ENCODE measurements at regions not wholly inside any gene's neighbourhood (a gene's known extent, or its start where the extent isn't known, plus 50 kb on each side); places are given as distances from the start of the nearest gene placed in this dataset.

DNA sequence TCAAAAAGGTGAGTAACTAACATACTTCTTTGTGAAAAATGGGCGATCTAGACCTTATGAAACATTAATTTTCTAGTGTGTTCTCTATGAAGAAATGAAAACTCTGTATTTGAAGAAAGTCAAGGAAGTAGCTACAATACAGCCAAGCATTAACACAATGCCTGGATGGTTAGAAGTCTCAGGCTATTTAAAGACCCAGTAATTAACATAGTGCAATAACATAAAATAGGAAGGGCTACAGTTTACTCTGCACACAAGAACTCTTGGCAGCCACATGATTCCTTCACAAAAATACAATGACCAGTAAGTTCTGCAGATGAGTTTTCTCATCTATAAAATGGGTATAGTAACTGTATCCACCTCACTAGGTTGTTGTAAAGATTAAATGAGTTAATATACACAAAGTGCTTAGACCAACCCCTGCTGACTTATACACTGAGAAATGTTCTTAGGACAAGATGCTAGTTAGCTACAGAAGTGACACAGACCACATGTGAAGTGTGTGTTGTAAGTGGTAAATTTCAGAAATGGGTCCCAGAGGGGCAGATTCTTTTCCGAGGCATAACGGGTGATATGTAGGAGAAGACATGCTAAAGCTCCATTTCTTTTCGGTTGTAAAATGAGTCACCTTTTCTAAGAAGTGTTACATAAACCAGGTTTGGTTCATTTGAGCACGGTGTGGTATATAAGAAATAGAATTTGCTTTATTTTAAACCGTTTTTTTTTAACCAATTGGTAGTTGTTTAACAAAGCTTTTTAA is 61.8 kb downstream of the CXCR4 start:
- no peak overlapping the region for H3K27ac ChIP-seq (ENCODE audit: low read depth, low read length)
- peaks cover 83% of the 10 kb centered on the region for H3K4me1 ChIP-seq (ENCODE audit: control insufficient read depth, low read length)

DNA sequence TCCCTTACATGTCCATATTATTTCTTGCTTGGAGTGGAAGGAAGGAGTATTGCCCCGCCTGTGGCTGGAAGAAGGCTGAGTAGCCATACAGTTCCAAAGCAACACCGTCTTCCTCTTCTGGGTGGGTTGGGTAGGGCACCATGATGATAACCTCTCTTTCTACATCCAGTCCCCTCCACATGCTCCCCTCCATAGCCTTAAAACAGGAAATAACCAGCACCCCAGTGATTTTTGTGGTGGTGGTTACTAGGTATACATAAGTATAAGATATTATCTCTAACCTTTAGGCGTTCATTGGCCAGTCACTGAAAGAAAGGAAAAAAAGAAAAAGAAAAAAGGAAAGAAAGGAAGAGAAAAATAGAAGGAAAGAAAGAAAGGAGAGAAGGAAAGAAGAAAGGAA is 63.1 kb downstream of the CXCR4 start:
- TF ChIP-seq, protein P1, sequence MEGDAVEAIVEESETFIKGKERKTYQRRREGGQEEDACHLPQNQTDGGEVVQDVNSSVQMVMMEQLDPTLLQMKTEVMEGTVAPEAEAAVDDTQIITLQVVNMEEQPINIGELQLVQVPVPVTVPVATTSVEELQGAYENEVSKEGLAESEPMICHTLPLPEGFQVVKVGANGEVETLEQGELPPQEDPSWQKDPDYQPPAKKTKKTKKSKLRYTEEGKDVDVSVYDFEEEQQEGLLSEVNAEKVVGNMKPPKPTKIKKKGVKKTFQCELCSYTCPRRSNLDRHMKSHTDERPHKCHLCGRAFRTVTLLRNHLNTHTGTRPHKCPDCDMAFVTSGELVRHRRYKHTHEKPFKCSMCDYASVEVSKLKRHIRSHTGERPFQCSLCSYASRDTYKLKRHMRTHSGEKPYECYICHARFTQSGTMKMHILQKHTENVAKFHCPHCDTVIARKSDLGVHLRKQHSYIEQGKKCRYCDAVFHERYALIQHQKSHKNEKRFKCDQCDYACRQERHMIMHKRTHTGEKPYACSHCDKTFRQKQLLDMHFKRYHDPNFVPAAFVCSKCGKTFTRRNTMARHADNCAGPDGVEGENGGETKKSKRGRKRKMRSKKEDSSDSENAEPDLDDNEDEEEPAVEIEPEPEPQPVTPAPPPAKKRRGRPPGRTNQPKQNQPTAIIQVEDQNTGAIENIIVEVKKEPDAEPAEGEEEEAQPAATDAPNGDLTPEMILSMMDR (IDR thresholded peaks at IDR 0.05; ENCODE audit: low read depth, low read length, poor library complexity, severe bottlenecking): no peak
- TF ChIP-seq EZH2phosphoT487 (IDR thresholded peaks at IDR 0.05; ENCODE audit: borderline replicate concordance, low read length): no peak
- H3K36me3 ChIP-seq (ENCODE audit: control insufficient read depth, low read length): no peaks in the 10 kb centered on the region
- H4K20me1 ChIP-seq (ENCODE audit: control insufficient read depth, insufficient read depth, low read depth, low read length): no peaks in the 10 kb centered on the region
- peaks cover 78% of the 10 kb centered on the region for H3K4me1 ChIP-seq (ENCODE audit: control insufficient read depth, low read length)
- H3K79me2 ChIP-seq (ENCODE audit: control insufficient read depth, low read length): no peaks in the 10 kb centered on the region
- H3K4me2 ChIP-seq (ENCODE audit: low read length): no peak overlapping the region
- H3K4me3 ChIP-seq (ENCODE audit: low read length): no peak overlapping the region
- H3K9me2 ChIP-seq (replicated peaks; ENCODE audit: control insufficient read depth, low read length): no peaks in the 10 kb centered on the region
- no peaks in the 10 kb centered on the region for H3K9me3 ChIP-seq (ENCODE audit: control insufficient read depth, insufficient read depth, low read length)
- H3K27ac ChIP-seq (ENCODE audit: low read depth, low read length): no peak overlapping the region
- 0 out of 2 replicates have a peak, but pooled peaks cover 3% of the 10 kb centered on the region for H3F3A ChIP-seq (ENCODE audit: control insufficient read depth, insufficient read depth)
- H3K27me3 ChIP-seq (ENCODE audit: control insufficient read depth, low read length): no peaks in the 10 kb centered on the region

More for the DNA sequence above, 61.8 kb downstream of the CXCR4 start:
- Histone ChIP-seq H3F3A (ENCODE audit: control insufficient read depth, insufficient read depth) (0 out of 2 replicates have a peak, but pooled peaks cover 3% of the 10 kb centered on the region), H3K4me3 (ENCODE audit: low read length) (no peak overlapping the region), H3K9me3 (ENCODE audit: control insufficient read depth, insufficient read depth, low read length) (no peaks in the 10 kb centered on the region), H3K36me3 (ENCODE audit: control insufficient read depth, low read length) (no peaks in the 10 kb centered on the region), H3K27me3 (ENCODE audit: control insufficient read depth, low read length) (no peaks in the 10 kb centered on the region), H3K79me2 (ENCODE audit: control insufficient read depth, low read length) (no peaks in the 10 kb centered on the region), H4K20me1 (ENCODE audit: control insufficient read depth, insufficient read depth, low read depth, low read length) (no peaks in the 10 kb centered on the region), H3K9me2 (replicated peaks; ENCODE audit: control insufficient read depth, low read length) (no peaks in the 10 kb centered on the region), H3K4me2 (ENCODE audit: low read length) (peak overlapping the region; percentile 77)
- TF ChIP-seq, protein P1 (IDR thresholded peaks at IDR 0.05; ENCODE audit: low read depth, low read length, poor library complexity, severe bottlenecking): no peak
- no peak for TF ChIP-seq EZH2phosphoT487 (IDR thresholded peaks at IDR 0.05; ENCODE audit: borderline replicate concordance, low read length)

DNA sequence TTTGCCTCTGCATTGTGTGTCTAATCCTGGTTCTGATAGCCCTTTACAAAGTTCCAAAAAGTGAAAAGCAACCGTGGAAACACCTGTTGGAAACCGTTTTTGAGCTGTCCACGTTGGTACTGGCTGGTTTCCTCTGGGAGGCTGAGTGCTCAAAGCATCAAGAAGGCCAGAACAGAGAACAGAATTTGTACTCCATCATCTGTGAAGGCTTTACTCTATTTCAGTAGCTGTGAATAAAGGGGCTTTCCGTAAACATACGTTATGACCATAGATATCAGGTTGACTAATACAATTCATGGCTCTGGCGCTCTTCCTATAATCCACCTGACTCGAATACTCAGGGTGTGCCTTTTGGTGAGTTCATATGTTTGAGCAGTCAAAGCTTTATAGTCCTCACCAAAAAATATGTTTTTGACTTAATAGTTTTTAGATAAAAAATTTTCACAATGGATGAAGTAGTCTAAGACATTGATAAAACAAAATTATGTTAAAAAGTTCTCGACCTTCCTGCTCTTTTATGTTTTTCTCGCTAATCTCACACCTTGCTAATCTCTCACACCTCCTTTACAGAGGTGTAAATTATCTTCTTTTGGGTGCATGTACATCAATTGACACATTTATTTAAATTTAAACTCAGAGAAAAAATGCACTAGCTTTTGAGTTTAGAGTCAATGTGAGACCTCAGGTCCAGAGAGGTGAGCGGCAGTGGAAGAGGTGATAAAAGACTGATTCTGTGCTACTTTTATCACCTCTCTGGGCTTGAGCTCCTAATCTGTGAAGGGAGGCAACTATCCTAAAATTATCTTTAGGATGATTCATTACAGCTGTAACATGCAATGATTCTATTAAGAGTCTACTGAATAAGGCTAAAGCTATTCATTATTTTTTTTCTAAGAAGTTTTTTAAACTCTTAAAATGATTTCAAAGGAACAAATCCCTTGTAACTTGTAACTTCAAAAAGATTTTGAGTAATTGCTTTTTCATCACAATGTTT is 65.3 kb downstream of the CXCR4 start:
- Histone ChIP-seq H3F3A (ENCODE audit: control insufficient read depth, insufficient read depth) (no peaks in the 10 kb centered on the region), H3K4me3 (ENCODE audit: low read length) (no peak overlapping the region), H3K27me3 (ENCODE audit: control insufficient read depth, low read length) (no peaks in the 10 kb centered on the region), H3K36me3 (ENCODE audit: control insufficient read depth, low read length) (no peaks in the 10 kb centered on the region), H3K27ac (ENCODE audit: low read depth, low read length) (no peak overlapping the region), H3K9me3 (ENCODE audit: control insufficient read depth, insufficient read depth, low read length) (no peaks in the 10 kb centered on the region), H4K20me1 (ENCODE audit: control insufficient read depth, insufficient read depth, low read depth, low read length) (no peaks in the 10 kb centered on the region), H3K9me2 (replicated peaks; ENCODE audit: control insufficient read depth, low read length) (no peaks in the 10 kb centered on the region), H3K4me2 (ENCODE audit: low read length) (peak overlapping the region; percentile 8; the same call in 1 of the 2 replicates), H3K4me1 (ENCODE audit: control insufficient read depth, low read length) (peaks cover 59% of the 10 kb centered on the region), H3K79me2 (ENCODE audit: control insufficient read depth, low read length) (no peaks in the 10 kb centered on the region)
- no peak for TF ChIP-seq EZH2phosphoT487 (IDR thresholded peaks at IDR 0.05; ENCODE audit: borderline replicate concordance, low read length)
- TF ChIP-seq, protein P1 (IDR thresholded peaks at IDR 0.05; ENCODE audit: low read depth, low read length, poor library complexity, severe bottlenecking): no peak

All from DOHH2 (cell line).